ENCODE measurements at regions not wholly inside any gene's neighbourhood (a gene's known extent, or its start where the extent isn't known, plus 50 kb on each side); places are given as distances from the start of the nearest gene placed in this dataset.

GRCh38 chr21:24093032-24093431, 1514.2 kb downstream of the MRPL39 start:
- TF ChIP-seq EZH2 (IDR thresholded peaks at IDR 0.05; ENCODE audit: insufficient read depth, low read length), result no peak
- no peak for TF ChIP-seq CTCF (IDR thresholded peaks at IDR 0.05; ENCODE audit: insufficient read depth, low read depth, low read length)
- DNase-seq (ENCODE audit: low read depth), result no peak
- Histone ChIP-seq H3K79me2 (ENCODE audit: insufficient read depth, low read length) (no peaks in the 10 kb centered on the region), H4K20me1 (ENCODE audit: insufficient read depth, low read length) (no peaks in the 10 kb centered on the region), H3K9ac (ENCODE audit: low read length) (no peak overlapping the region), H3K27ac (ENCODE audit: low read depth, low read length) (no peak overlapping the region), H3K36me3 (ENCODE audit: insufficient read depth, low read length) (no peaks in the 10 kb centered on the region), H3K4me3 (ENCODE audit: insufficient read depth, low read depth, low read length) (no peak overlapping the region), H2AFZ (ENCODE audit: low read depth, low read length) (no peak overlapping the region), H3K4me1 (ENCODE audit: insufficient read depth, low read length) (no peaks in the 10 kb centered on the region), H3K4me2 (ENCODE audit: low read length) (no peak overlapping the region), H3K27me3 (ENCODE audit: insufficient read depth, low read length) (no peaks in the 10 kb centered on the region), H3K9me3 (ENCODE audit: insufficient read depth, low read depth, low read length) (no peaks in the 10 kb centered on the region)
- Mint-ChIP-seq H3K27ac (ENCODE audit: unreplicated experiment) (no peak overlapping the region), H3K27me3 (ENCODE audit: low read depth, unreplicated experiment) (peaks cover 3% of the 10 kb centered on the region), H3K4me1 (ENCODE audit: low read depth, unreplicated experiment) (no peaks in the 10 kb centered on the region), H3K9me3 (ENCODE audit: unreplicated experiment) (no peaks in the 10 kb centered on the region), H3K36me3 (ENCODE audit: low read depth, unreplicated experiment) (no peaks in the 10 kb centered on the region), H3K4me3 (ENCODE audit: unreplicated experiment) (no peak overlapping the region)
- FAIRE-seq, result no peak

- no peaks in the 10 kb centered on the region for H4K20me1 ChIP-seq (ENCODE audit: insufficient read depth, low read length)
- H3K9me3 Mint-ChIP-seq (ENCODE audit: unreplicated experiment), result peaks cover 2% of the 10 kb centered on the region
- no peaks in the 10 kb centered on the region for H3K79me2 ChIP-seq (ENCODE audit: insufficient read depth, low read length)
- FAIRE-seq (no peak), DNase-seq (ENCODE audit: low read depth) (peak; percentile 0)
- H3K4me1 ChIP-seq (ENCODE audit: insufficient read depth, low read length), result no peaks in the 10 kb centered on the region
- TF ChIP-seq CTCF (IDR thresholded peaks at IDR 0.05; ENCODE audit: insufficient read depth, low read depth, low read length) (peak; percentile 12), EZH2 (IDR thresholded peaks at IDR 0.05; ENCODE audit: insufficient read depth, low read length) (no peak)
- no peaks in the 10 kb centered on the region for H3K36me3 ChIP-seq (ENCODE audit: insufficient read depth, low read length)
- H3K4me3 Mint-ChIP-seq (ENCODE audit: unreplicated experiment), result no peak overlapping the region
- no peak overlapping the region for H3K27ac Mint-ChIP-seq (ENCODE audit: unreplicated experiment)
- H2AFZ ChIP-seq (ENCODE audit: low read depth, low read length), result no peak overlapping the region
- H3K9ac ChIP-seq (ENCODE audit: low read length), result no peak overlapping the region
- H3K27ac ChIP-seq (ENCODE audit: low read depth, low read length), result no peak overlapping the region
- no peaks in the 10 kb centered on the region for H3K27me3 Mint-ChIP-seq (ENCODE audit: low read depth, unreplicated experiment)
- no peaks in the 10 kb centered on the region for H3K36me3 Mint-ChIP-seq (ENCODE audit: low read depth, unreplicated experiment)
- no peaks in the 10 kb centered on the region for H3K4me1 Mint-ChIP-seq (ENCODE audit: low read depth, unreplicated experiment)
- no peak overlapping the region for H3K4me3 ChIP-seq (ENCODE audit: insufficient read depth, low read depth, low read length)
- no peak overlapping the region for H3K4me2 ChIP-seq (ENCODE audit: low read length)
- H3K27me3 ChIP-seq (ENCODE audit: insufficient read depth, low read length), result no peaks in the 10 kb centered on the region
- H3K9me3 ChIP-seq (ENCODE audit: insufficient read depth, low read depth, low read length), result no peaks in the 10 kb centered on the region
These were observed 1531.1 kb downstream of the MRPL39 start for GRCh38 chr21:24076179-24076578.

GRCh38 chr21:24055696-24056095, 1551.6 kb downstream of the MRPL39 start:
- Mint-ChIP-seq H3K4me3 (ENCODE audit: unreplicated experiment) (no peak overlapping the region), H3K27me3 (ENCODE audit: low read depth, unreplicated experiment) (no peaks in the 10 kb centered on the region), H3K9me3 (ENCODE audit: unreplicated experiment) (no peaks in the 10 kb centered on the region), H3K27ac (ENCODE audit: unreplicated experiment) (no peak overlapping the region), H3K4me1 (ENCODE audit: low read depth, unreplicated experiment) (no peaks in the 10 kb centered on the region), H3K36me3 (ENCODE audit: low read depth, unreplicated experiment) (no peaks in the 10 kb centered on the region)
- TF ChIP-seq CTCF (IDR thresholded peaks at IDR 0.05; ENCODE audit: insufficient read depth, low read depth, low read length), result no peak
- TF ChIP-seq EZH2 (IDR thresholded peaks at IDR 0.05; ENCODE audit: insufficient read depth, low read length), result no peak
- H3K9me3 ChIP-seq (ENCODE audit: insufficient read depth, low read depth, low read length), result no peaks in the 10 kb centered on the region
- H3K27me3 ChIP-seq (ENCODE audit: insufficient read depth, low read length), result no peaks in the 10 kb centered on the region
- DNase-seq (ENCODE audit: low read depth) (no peak), FAIRE-seq (no peak)
- H3K4me2 ChIP-seq (ENCODE audit: low read length), result no peak overlapping the region
- H3K36me3 ChIP-seq (ENCODE audit: insufficient read depth, low read length), result no peaks in the 10 kb centered on the region
- no peaks in the 10 kb centered on the region for H3K4me1 ChIP-seq (ENCODE audit: insufficient read depth, low read length)
- no peak overlapping the region for H2AFZ ChIP-seq (ENCODE audit: low read depth, low read length)
- H3K27ac ChIP-seq (ENCODE audit: low read depth, low read length), result no peak overlapping the region
- no peaks in the 10 kb centered on the region for H3K79me2 ChIP-seq (ENCODE audit: insufficient read depth, low read length)
- H3K4me3 ChIP-seq (ENCODE audit: insufficient read depth, low read depth, low read length), result no peak overlapping the region
- no peaks in the 10 kb centered on the region for H4K20me1 ChIP-seq (ENCODE audit: insufficient read depth, low read length)
- H3K9ac ChIP-seq (ENCODE audit: low read length), result no peak overlapping the region

Measured in astrocyte (in vitro differentiated cells and primary cell).